GM06990 (cell line): ENCODE measurements at regions not wholly inside any gene's neighbourhood (a gene's known extent, or its start where the extent isn't known, plus 50 kb on each side); places are given as distances from the start of the nearest gene placed in this dataset.

Experiments used
- DNase-seq: peaks from one replicate; pipeline ENCODE4 v3.0.0-alpha.2; 2011; ENCODE audit not compliant: insufficient read length; ENCODE audit errors: extremely low read depth
- H3K27me3 ChIP-seq: replicated peaks from 2 replicates; pipeline ENCODE4 v1.6.0; 2011; ENCODE audit warnings: low read length; ENCODE audit not compliant: control insufficient read depth, insufficient read depth
- H3K36me3 ChIP-seq: 2 replicates; pipeline ENCODE4 v1.5.1; 2011; ENCODE audit warnings: low read length; ENCODE audit not compliant: control insufficient read depth, insufficient read depth
- H3K4me3 ChIP-seq: replicated peaks from 2 replicates; pipeline ENCODE4 v1.5.1; 2011; ENCODE audit warnings: low read depth, mild to moderate bottlenecking, control low read depth, low read length
- CTCF ChIP-seq: IDR thresholded peaks from 2 replicates; pipeline ENCODE4 v1.5.1; 2011; ENCODE audit warnings: low read length, control low read depth, mild to moderate bottlenecking, inconsistent platforms; ENCODE audit not compliant: insufficient read depth, poor library complexity, severe bottlenecking

- Histone ChIP-seq H3K4me3 (no peak overlapping the region), H3K36me3 (no peaks in the 10 kb centered on the region), H3K27me3 (no peaks in the 10 kb centered on the region)
- no peak for DNase-seq
- no peak for TF ChIP-seq CTCF
Observed at GRCh38 chr6:88349511-88349910, 183.4 kb upstream of the CNR1 start.

GRCh38 chr6:88342336-88342735 lies 176.2 kb upstream of the CNR1 start:
- DNase-seq: no peak
- no peak overlapping the region for H3K4me3 ChIP-seq
- H3K27me3 ChIP-seq: no peaks in the 10 kb centered on the region
- no peak for TF ChIP-seq CTCF
- no peaks in the 10 kb centered on the region for H3K36me3 ChIP-seq

GRCh38 chr6:88339761-88340160 lies 173.6 kb upstream of the CNR1 start:
- DNase-seq: no peak
- no peak for TF ChIP-seq CTCF
- Histone ChIP-seq H3K27me3 (no peaks in the 10 kb centered on the region), H3K4me3 (no peak overlapping the region), H3K36me3 (no peaks in the 10 kb centered on the region)

- no peak for TF ChIP-seq CTCF
- no peak overlapping the region for H3K4me3 ChIP-seq
- DNase-seq: no peak
- no peaks in the 10 kb centered on the region for H3K36me3 ChIP-seq
- no peaks in the 10 kb centered on the region for H3K27me3 ChIP-seq
Observed at GRCh38 chr6:88321306-88321705, 155.2 kb upstream of the CNR1 start.

- H3K36me3 ChIP-seq: no peaks in the 10 kb centered on the region
- no peak for DNase-seq
- H3K4me3 ChIP-seq: no peak overlapping the region
- H3K27me3 ChIP-seq: no peaks in the 10 kb centered on the region; the same call in 1 of the 2 replicates
- TF ChIP-seq CTCF: no peak
Observed at GRCh38 chr6:88311561-88311960, 145.4 kb upstream of the CNR1 start.

- Histone ChIP-seq H3K4me3 (no peak overlapping the region), H3K36me3 (no peaks in the 10 kb centered on the region), H3K27me3 (no peaks in the 10 kb centered on the region)
- no peak for DNase-seq
- TF ChIP-seq CTCF: no peak
Observed at GRCh38 chr6:88304520-88304919, 138.4 kb upstream of the CNR1 start.
